Right atrium auricular region (tissue), 2 donors: ENCODE measurements at regions not wholly inside any gene's neighbourhood (a gene's known extent, or its start where the extent isn't known, plus 50 kb on each side); places are given as distances from the start of the nearest gene placed in this dataset.
"Not testable (repeated sequence)": the region's sequence is repeated elsewhere in the genome, so short reads cannot be mapped to it uniquely, and the experiment has no call there.

ENCODE experiments used
- DNase-seq: peaks from one replicate; pipeline ENCODE4 v3.0.0-alpha.2; 2019; ENCODE audit warnings: low spot score
- H3K27ac ChIP-seq, 2 donors: fragments of 200-600 bp; sonication (generic); 1 replicate in 1 of 2; 2 replicates in 1 of 2; pipeline ENCODE4 v1.5.1; 2016 to 2019
- H3K27me3 ChIP-seq, 2 donors: fragments of 200-600 bp; sonication (generic); one replicate each; pipeline versions ENCODE4 v1.5.1 to v1.6.0; 2017 to 2019
- H3K36me3 ChIP-seq: fragments of 200-600 bp; sonication (generic); one replicate; pipeline ENCODE4 v1.5.1; 2016
- H3K4me1 ChIP-seq, 2 donors: fragments of 200-600 bp; sonication (generic); one replicate each; pipeline versions ENCODE4 v1.5.1 to v1.6.0; 2017 to 2019
- H3K4me3 ChIP-seq, 2 donors: fragments of 200-600 bp; sonication (generic); 1 replicate in 1 of 2; 2 replicates in 1 of 2; pipeline ENCODE4 v1.5.1; 2017 to 2019; ENCODE audit warnings: mild to moderate bottlenecking in 1 of 2, moderate library complexity in 1 of 2
- H3K9me3 ChIP-seq, 2 donors: fragments of 200-600 bp; sonication (generic); one replicate each; pipeline ENCODE4 v1.5.1; 2019
- CTCF ChIP-seq, 2 donors: fragments of 200-600 bp; sonication (generic); IDR thresholded peaks; one replicate each; pipeline ENCODE4 v1.5.1; 2019; ENCODE audit warnings: antibody characterized with exemption in 2 of 2

GRCh38 chrX:109880629-109881028 lies 122.3 kb upstream of the TMEM164 start:
- H3K9me3 ChIP-seq: no peaks in the 10 kb centered on the region
- H3K4me1 ChIP-seq: no peaks in the 10 kb centered on the region
- TF ChIP-seq CTCF (IDR thresholded peaks at IDR 0.05): no peak
- H3K36me3 ChIP-seq: no peaks in the 10 kb centered on the region
- DNase-seq: no peak
- no peak overlapping the region for H3K27ac ChIP-seq
- no peaks in the 10 kb centered on the region for H3K27me3 ChIP-seq
- no peak overlapping the region for H3K4me3 ChIP-seq

GRCh38 chrX:109886122-109886761 lies 116.7 kb upstream of the TMEM164 start:
- no peaks in the 10 kb centered on the region for H3K9me3 ChIP-seq
- TF ChIP-seq CTCF (IDR thresholded peaks at IDR 0.05): peak; percentile 56 to 77
- no peak for DNase-seq
- H3K27ac ChIP-seq: no peak overlapping the region
- H3K27me3 ChIP-seq: no peaks in the 10 kb centered on the region
- no peaks in the 10 kb centered on the region for H3K4me1 ChIP-seq
- H3K36me3 ChIP-seq: no peaks in the 10 kb centered on the region
- H3K4me3 ChIP-seq: no peak overlapping the region

DNA sequence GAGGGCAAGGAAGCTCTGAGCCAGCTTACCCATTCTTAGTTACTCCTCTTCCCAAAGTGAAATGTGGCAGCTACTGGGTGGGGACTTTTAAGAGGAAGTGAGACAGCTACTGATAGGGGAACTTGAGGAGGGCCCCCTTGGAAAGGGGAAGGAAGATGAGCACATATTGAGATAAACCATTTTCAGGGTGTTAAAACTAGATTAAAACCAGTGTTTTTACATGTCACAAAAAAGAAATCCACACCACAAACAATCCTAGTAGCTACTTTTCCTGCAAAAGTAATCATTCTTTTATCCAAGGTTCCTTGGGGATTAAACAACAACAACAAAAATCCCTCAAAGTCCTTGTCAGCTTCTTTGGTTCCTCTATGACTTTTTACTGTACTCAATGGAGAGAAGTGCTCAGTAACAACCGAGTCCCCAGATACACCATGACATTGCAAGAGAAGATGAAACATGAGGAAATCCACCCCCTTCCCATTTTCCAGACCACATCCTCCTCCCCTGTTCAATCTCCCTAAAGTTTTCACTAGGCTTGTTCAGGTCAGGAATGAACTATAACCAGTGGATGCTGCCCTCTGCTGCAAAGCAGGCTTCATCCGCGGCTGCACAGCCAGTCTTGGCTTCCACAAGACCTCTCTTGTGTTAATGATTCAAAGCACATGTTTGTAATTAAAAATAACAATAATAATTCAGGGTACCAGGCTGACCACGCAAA lies 113.5 kb upstream of the TMEM164 start:
- Histone ChIP-seq H3K4me3 (no peak overlapping the region), H3K4me1 (no peaks in the 10 kb centered on the region), H3K27ac (no peak overlapping the region), H3K36me3 (no peaks in the 10 kb centered on the region), H3K27me3 (no peaks in the 10 kb centered on the region), H3K9me3 (no peaks in the 10 kb centered on the region)
- TF ChIP-seq CTCF (IDR thresholded peaks at IDR 0.05): no peak
- DNase-seq: no peak

DNA sequence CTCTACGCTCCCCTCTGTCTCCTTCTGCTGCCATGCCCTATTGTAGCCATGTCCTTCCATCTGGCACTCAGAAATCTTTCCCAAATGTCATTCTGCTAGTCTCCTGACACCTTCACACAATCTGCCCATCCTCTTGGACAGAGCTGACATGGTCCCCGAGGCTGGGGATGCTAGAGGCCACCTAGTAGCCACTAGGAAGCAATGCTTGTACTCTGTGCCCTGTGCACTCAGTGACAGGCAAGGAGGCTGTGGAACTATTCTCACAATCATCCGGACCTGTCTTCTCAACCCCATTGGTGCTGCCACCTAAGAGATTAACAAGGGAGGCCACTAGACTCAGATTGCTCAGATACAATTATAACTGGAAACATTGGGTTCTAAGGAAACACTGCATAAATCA lies 112.6 kb upstream of the TMEM164 start:
- Histone ChIP-seq H3K4me1 (no peaks in the 10 kb centered on the region), H3K36me3 (no peaks in the 10 kb centered on the region), H3K4me3 (no peak overlapping the region), H3K9me3 (no peaks in the 10 kb centered on the region), H3K27ac (no peak overlapping the region), H3K27me3 (no peaks in the 10 kb centered on the region)
- TF ChIP-seq CTCF (IDR thresholded peaks at IDR 0.05): no peak
- DNase-seq: no peak

DNA sequence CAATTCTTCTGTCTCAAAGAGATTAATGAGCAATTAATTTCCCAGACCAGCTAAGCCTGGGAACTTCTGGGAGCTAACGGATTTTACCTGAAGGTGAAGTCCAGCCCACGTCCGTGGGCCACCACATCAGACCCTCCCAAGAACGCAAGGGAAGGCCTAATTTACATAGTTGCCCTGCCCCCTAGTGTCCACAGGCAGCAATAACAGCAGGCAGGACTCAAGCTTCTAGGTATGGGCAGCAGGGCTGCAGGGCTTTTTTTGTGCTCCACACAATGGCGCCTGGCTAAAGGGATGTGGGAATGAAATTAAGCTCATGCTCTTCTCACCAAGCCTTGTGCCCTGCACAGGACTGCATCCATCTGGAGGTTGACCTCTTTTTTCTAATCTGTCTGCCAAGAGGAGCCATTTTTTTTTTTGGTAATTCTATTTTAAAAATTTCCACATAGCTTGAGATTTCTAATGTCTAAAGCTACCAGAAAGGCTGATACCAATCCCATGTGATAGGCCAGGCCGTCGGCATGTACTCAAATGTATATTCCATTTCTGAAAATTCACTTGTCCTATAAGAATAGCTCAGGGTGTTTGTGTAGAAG lies 111.9 kb upstream of the TMEM164 start:
- no peak overlapping the region for H3K27ac ChIP-seq
- no peaks in the 10 kb centered on the region for H3K9me3 ChIP-seq
- H3K4me3 ChIP-seq: no peak overlapping the region
- no peaks in the 10 kb centered on the region for H3K4me1 ChIP-seq
- DNase-seq: peak; percentile 62
- TF ChIP-seq CTCF (IDR thresholded peaks at IDR 0.05): peak; percentile 73 to 86
- H3K36me3 ChIP-seq: no peaks in the 10 kb centered on the region
- no peaks in the 10 kb centered on the region for H3K27me3 ChIP-seq

DNA sequence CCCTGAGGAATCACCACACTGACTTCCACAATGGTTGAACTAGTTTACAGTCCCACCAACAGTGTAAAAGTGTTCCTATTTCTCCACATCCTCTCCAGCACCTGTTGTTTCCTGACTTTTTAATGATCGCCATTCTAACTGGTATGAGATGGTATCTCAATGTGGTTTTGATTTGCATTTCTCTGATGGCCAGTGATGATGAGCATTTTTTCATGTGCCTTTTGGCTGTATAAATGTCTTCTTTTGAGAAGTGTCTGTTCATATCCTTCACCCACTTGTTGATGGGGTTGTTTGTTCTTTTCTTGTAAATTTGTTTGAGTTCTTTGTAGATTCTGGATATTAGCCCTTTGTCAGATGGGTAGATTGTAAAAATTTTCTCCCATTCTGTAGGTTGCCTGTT lies 106.9 kb upstream of the TMEM164 start:
- H3K36me3 ChIP-seq, H3K27ac ChIP-seq, H3K4me3 ChIP-seq, H3K27me3 ChIP-seq, DNase-seq, H3K4me1 ChIP-seq, H3K9me3 ChIP-seq: not testable (repeated sequence)
